ENCODE measurements at regions not wholly inside any gene's neighbourhood (a gene's known extent, or its start where the extent isn't known, plus 50 kb on each side); places are given as distances from the start of the nearest gene placed in this dataset.

GRCh38 chr17:33786478-33786877, 468.6 kb upstream of the CCL2 start:
- Histone ChIP-seq H3K36me3 (no peaks in the 10 kb centered on the region), H3K4me1 (no peaks in the 10 kb centered on the region), H3K27me3 (no peaks in the 10 kb centered on the region), H3K4me3 (ENCODE audit: low read depth, low read length) (no peak overlapping the region), H3K9me3 (no peaks in the 10 kb centered on the region)
- no peak for DNase-seq
- TF ChIP-seq CTCF (IDR thresholded peaks at IDR 0.05; ENCODE audit: low read depth, low read length): no peak

GRCh38 chr17:33789658-33790057, 465.4 kb upstream of the CCL2 start:
- Histone ChIP-seq H3K36me3 (no peaks in the 10 kb centered on the region), H3K9me3 (no peaks in the 10 kb centered on the region), H3K4me1 (no peaks in the 10 kb centered on the region), H3K4me3 (ENCODE audit: low read depth, low read length) (no peak overlapping the region), H3K27me3 (no peaks in the 10 kb centered on the region)
- TF ChIP-seq CTCF (IDR thresholded peaks at IDR 0.05; ENCODE audit: low read depth, low read length): no peak
- DNase-seq: no peak

GRCh38 chr17:33797181-33797580, 457.9 kb upstream of the CCL2 start:
- no peaks in the 10 kb centered on the region for H3K36me3 ChIP-seq
- no peaks in the 10 kb centered on the region for H3K27me3 ChIP-seq
- no peak for TF ChIP-seq CTCF (IDR thresholded peaks at IDR 0.05; ENCODE audit: low read depth, low read length)
- DNase-seq: no peak
- H3K4me1 ChIP-seq: no peaks in the 10 kb centered on the region
- no peak overlapping the region for H3K4me3 ChIP-seq (ENCODE audit: low read depth, low read length)
- no peaks in the 10 kb centered on the region for H3K9me3 ChIP-seq

- Histone ChIP-seq H3K36me3 (no peaks in the 10 kb centered on the region), H3K9me3 (no peaks in the 10 kb centered on the region), H3K4me3 (ENCODE audit: low read depth, low read length) (no peak overlapping the region), H3K4me1 (no peaks in the 10 kb centered on the region), H3K27me3 (no peaks in the 10 kb centered on the region)
- no peak for TF ChIP-seq CTCF (IDR thresholded peaks at IDR 0.05; ENCODE audit: low read depth, low read length)
- no peak for DNase-seq
Measured at GRCh38 chr17:33798308-33798707, 456.8 kb upstream of the CCL2 start.

- H3K4me3 ChIP-seq (ENCODE audit: low read depth, low read length): no peak overlapping the region
- no peaks in the 10 kb centered on the region for H3K9me3 ChIP-seq
- DNase-seq: no peak
- no peak for TF ChIP-seq CTCF (IDR thresholded peaks at IDR 0.05; ENCODE audit: low read depth, low read length)
- no peaks in the 10 kb centered on the region for H3K36me3 ChIP-seq
- H3K27me3 ChIP-seq: no peaks in the 10 kb centered on the region
- peaks cover 4% of the 10 kb centered on the region for H3K4me1 ChIP-seq
Measured at GRCh38 chr17:33802349-33803198, 452.5 kb upstream of the CCL2 start.

- no peaks in the 10 kb centered on the region for H3K27me3 ChIP-seq
- no peaks in the 10 kb centered on the region for H3K9me3 ChIP-seq
- peaks cover 4% of the 10 kb centered on the region for H3K4me1 ChIP-seq
- TF ChIP-seq CTCF (IDR thresholded peaks at IDR 0.05; ENCODE audit: low read depth, low read length): no peak
- DNase-seq: no peak
- no peaks in the 10 kb centered on the region for H3K36me3 ChIP-seq
- H3K4me3 ChIP-seq (ENCODE audit: low read depth, low read length): no peak overlapping the region
Measured at GRCh38 chr17:33803199-33803685, 451.8 kb upstream of the CCL2 start.
